ENCODE measurements at regions not wholly inside any gene's neighbourhood (a gene's known extent, or its start where the extent isn't known, plus 50 kb on each side); places are given as distances from the start of the nearest gene placed in this dataset.
"Not testable (repeated sequence)": the region's sequence is repeated elsewhere in the genome, so short reads cannot be mapped to it uniquely, and the experiment has no call there.

- DNase-seq: no peak
These were observed 462.1 kb upstream of the CDIN1 start for GRCh38 chr15:36117296-36117787.

- DNase-seq: no peak
These were observed 453.2 kb upstream of the CDIN1 start for GRCh38 chr15:36126194-36126593.

- DNase-seq: no peak
These were observed 448.6 kb upstream of the CDIN1 start for GRCh38 chr15:36130641-36131310.

- DNase-seq: no peak
These were observed 445.7 kb upstream of the CDIN1 start for GRCh38 chr15:36133742-36134141.

- no peak for DNase-seq
These were observed 443.4 kb upstream of the CDIN1 start for GRCh38 chr15:36136049-36136448.

GRCh38 chr15:36152936-36153335, 426.5 kb upstream of the CDIN1 start:
- DNase-seq: no peak

GRCh38 chr15:36156879-36157427, 422.5 kb upstream of the CDIN1 start:
- no peak for DNase-seq

- DNase-seq: no peak
These were observed 419.1 kb upstream of the CDIN1 start for GRCh38 chr15:36160351-36160750.

- no peak for DNase-seq
These were observed 418.3 kb upstream of the CDIN1 start for GRCh38 chr15:36161108-36161507.

GRCh38 chr15:36161771-36162212, 417.6 kb upstream of the CDIN1 start:
- no peak for DNase-seq

GRCh38 chr15:36163983-36164382, 415.4 kb upstream of the CDIN1 start:
- DNase-seq: not testable (repeated sequence)

- DNase-seq: no peak
These were observed 406.5 kb upstream of the CDIN1 start for GRCh38 chr15:36172955-36173354.

- DNase-seq: no peak
These were observed 404.2 kb upstream of the CDIN1 start for GRCh38 chr15:36175186-36175740.

- no peak for DNase-seq
These were observed 403.6 kb upstream of the CDIN1 start for GRCh38 chr15:36175741-36176291.

GRCh38 chr15:36177590-36178302, 401.7 kb upstream of the CDIN1 start:
- DNase-seq: no peak

GRCh38 chr15:36178303-36178633, 401.2 kb upstream of the CDIN1 start:
- no peak for DNase-seq

- DNase-seq: no peak
These were observed 396.2 kb upstream of the CDIN1 start for GRCh38 chr15:36183201-36183600.

GRCh38 chr15:36185438-36185837, 394.0 kb upstream of the CDIN1 start:
- DNase-seq: no peak

GRCh38 chr15:36185845-36186244, 393.6 kb upstream of the CDIN1 start:
- no peak for DNase-seq

GRCh38 chr15:36186376-36186775, 393.1 kb upstream of the CDIN1 start:
- DNase-seq: no peak

GRCh38 chr15:36191459-36191858, 388.0 kb upstream of the CDIN1 start:
- no peak for DNase-seq

- not testable (repeated sequence) for DNase-seq
These were observed 383.9 kb upstream of the CDIN1 start for GRCh38 chr15:36195361-36196007.

Data from SHP77 treated with DMSO at 0.1 percent for 48 hours (cell line).